GM19468 (cell line): ENCODE measurements at regions not wholly inside any gene's neighbourhood (a gene's known extent, or its start where the extent isn't known, plus 50 kb on each side); places are given as distances from the start of the nearest gene placed in this dataset.
"Not testable (repeated sequence)": the region's sequence is repeated elsewhere in the genome, so short reads cannot be mapped to it uniquely, and the experiment has no call there.

ENCODE experiments used
- ATAC-seq: cut with Tn5 transposase; IDR thresholded peaks from one replicate; pipeline ENCODE4 v1.9.1; 2021; ENCODE audit warnings: mild to moderate bottlenecking, moderate library complexity, moderate number of reproducible peaks; ENCODE audit not compliant: unreplicated experiment; ENCODE audit errors: extremely low read depth

- no peak for ATAC-seq
Observed at GRCh38 chr4:170190265-170190664, 100.5 kb upstream of the AADAT start.

- no peak for ATAC-seq
Observed at GRCh38 chr4:170170861-170171260, 81.1 kb upstream of the AADAT start.

- ATAC-seq: no peak
Observed at GRCh38 chr4:170169699-170170098, 79.9 kb upstream of the AADAT start.

GRCh38 chr4:170167678-170168077, 77.9 kb upstream of the AADAT start:
- no peak for ATAC-seq

- not testable (repeated sequence) for ATAC-seq
Observed at GRCh38 chr4:170166193-170166592, 76.4 kb upstream of the AADAT start.

GRCh38 chr4:170162416-170162815, 72.7 kb upstream of the AADAT start:
- ATAC-seq: no peak

GRCh38 chr4:170157670-170158069, 67.9 kb upstream of the AADAT start:
- ATAC-seq: no peak

- no peak for ATAC-seq
Observed at GRCh38 chr4:170145120-170145519, 55.4 kb upstream of the AADAT start.

- ATAC-seq: no peak
Observed at GRCh38 chr4:170139764-170140163, 50.0 kb upstream of the AADAT start.
